GM19468 (cell line): ENCODE measurements at regions not wholly inside any gene's neighbourhood (a gene's known extent, or its start where the extent isn't known, plus 50 kb on each side); places are given as distances from the start of the nearest gene placed in this dataset.
"Not testable (repeated sequence)": the region's sequence is repeated elsewhere in the genome, so short reads cannot be mapped to it uniquely, and the experiment has no call there.

ENCODE experiments used
- ATAC-seq: cut with Tn5 transposase; IDR thresholded peaks from one replicate; pipeline ENCODE4 v1.9.1; 2021; ENCODE audit warnings: mild to moderate bottlenecking, moderate library complexity, moderate number of reproducible peaks; ENCODE audit not compliant: unreplicated experiment; ENCODE audit errors: extremely low read depth

GRCh38 chr15:66880380-66881155 lies 178.5 kb downstream of the SMAD6 start:
- ATAC-seq = no peak

GRCh38 chr15:66881173-66881905 lies 179.3 kb downstream of the SMAD6 start:
- ATAC-seq = no peak

- no peak for ATAC-seq
Measured at GRCh38 chr15:66882251-66883020, 180.4 kb downstream of the SMAD6 start.

GRCh38 chr15:66883284-66883911 lies 181.4 kb downstream of the SMAD6 start:
- ATAC-seq = no peak

GRCh38 chr15:66884115-66884622 lies 181.2 kb upstream of the SMAD3 start:
- ATAC-seq = no peak

- ATAC-seq = no peak
Measured at GRCh38 chr15:66884661-66885237, 180.7 kb upstream of the SMAD3 start.

- ATAC-seq = no peak
Measured at GRCh38 chr15:66885281-66885915, 180.0 kb upstream of the SMAD3 start.

GRCh38 chr15:66886241-66886675 lies 179.1 kb upstream of the SMAD3 start:
- ATAC-seq = no peak

- no peak for ATAC-seq
Measured at GRCh38 chr15:66886686-66887273, 178.6 kb upstream of the SMAD3 start.

GRCh38 chr15:66889298-66889697 lies 176.1 kb upstream of the SMAD3 start:
- not testable (repeated sequence) for ATAC-seq

- ATAC-seq = no peak
Measured at GRCh38 chr15:66891776-66892175, 173.6 kb upstream of the SMAD3 start.

GRCh38 chr15:66893294-66893693 lies 172.1 kb upstream of the SMAD3 start:
- ATAC-seq = no peak

- ATAC-seq = no peak
Measured at GRCh38 chr15:66894363-66894762, 171.0 kb upstream of the SMAD3 start.

- ATAC-seq = no peak
Measured at GRCh38 chr15:66894986-66895780, 170.2 kb upstream of the SMAD3 start.

GRCh38 chr15:66895794-66896453 lies 169.5 kb upstream of the SMAD3 start:
- ATAC-seq = no peak

GRCh38 chr15:66896611-66897010 lies 168.8 kb upstream of the SMAD3 start:
- no peak for ATAC-seq

GRCh38 chr15:66897416-66897815 lies 168.0 kb upstream of the SMAD3 start:
- no peak for ATAC-seq

GRCh38 chr15:66897971-66898370 lies 167.4 kb upstream of the SMAD3 start:
- no peak for ATAC-seq
